ENCODE measurements at regions not wholly inside any gene's neighbourhood (a gene's known extent, or its start where the extent isn't known, plus 50 kb on each side); places are given as distances from the start of the nearest gene placed in this dataset.

GRCh38 chr4:96134806-96135205 is 294.9 kb downstream of the PDHA2 start:
- Histone ChIP-seq H3K4me1 (ENCODE audit: insufficient read depth, low read length, severe bottlenecking) (no peaks in the 10 kb centered on the region), H3K36me3 (ENCODE audit: insufficient read depth, low read length) (no peaks in the 10 kb centered on the region), H4K20me1 (ENCODE audit: insufficient read depth, low read length) (no peaks in the 10 kb centered on the region), H3K9me2 (ENCODE audit: low read depth, low read length) (no peaks in the 10 kb centered on the region), H3K9ac (ENCODE audit: low read length) (no peak overlapping the region), H3F3A (ENCODE audit: insufficient read depth, low read length) (no peaks in the 10 kb centered on the region), H3K4me3 (ENCODE audit: low read depth, low read length, poor library complexity, severe bottlenecking) (no peak overlapping the region), H3K79me2 (ENCODE audit: insufficient read depth, low read length) (no peaks in the 10 kb centered on the region), H3K9me3 (ENCODE audit: low read length) (no peaks in the 10 kb centered on the region), H2AFZ (ENCODE audit: low read length) (no peak overlapping the region), H3K4me2 (ENCODE audit: low read length) (no peak overlapping the region), H3K27me3 (ENCODE audit: insufficient read depth, low read length) (no peaks in the 10 kb centered on the region), H3K27ac (ENCODE audit: low read depth, low read length, poor library complexity, severe bottlenecking) (no peak overlapping the region)
- TF ChIP-seq CTCF (IDR thresholded peaks at IDR 0.05; ENCODE audit: low read length): no peak
- no peak for TF ChIP-seq EZH2 (IDR thresholded peaks at IDR 0.05; ENCODE audit: borderline replicate concordance, low read length)

GRCh38 chr4:96136056-96136455 is 296.2 kb downstream of the PDHA2 start:
- H3K9ac ChIP-seq (ENCODE audit: low read length): no peak overlapping the region
- no peaks in the 10 kb centered on the region for H3F3A ChIP-seq (ENCODE audit: insufficient read depth, low read length)
- H3K36me3 ChIP-seq (ENCODE audit: insufficient read depth, low read length): no peaks in the 10 kb centered on the region
- no peaks in the 10 kb centered on the region for H3K9me3 ChIP-seq (ENCODE audit: low read length)
- no peaks in the 10 kb centered on the region for H4K20me1 ChIP-seq (ENCODE audit: insufficient read depth, low read length)
- H3K4me1 ChIP-seq (ENCODE audit: insufficient read depth, low read length, severe bottlenecking): no peaks in the 10 kb centered on the region
- no peak overlapping the region for H3K27ac ChIP-seq (ENCODE audit: low read depth, low read length, poor library complexity, severe bottlenecking)
- no peak for TF ChIP-seq CTCF (IDR thresholded peaks at IDR 0.05; ENCODE audit: low read length)
- no peak for TF ChIP-seq EZH2 (IDR thresholded peaks at IDR 0.05; ENCODE audit: borderline replicate concordance, low read length)
- no peak overlapping the region for H3K4me2 ChIP-seq (ENCODE audit: low read length)
- no peak overlapping the region for H2AFZ ChIP-seq (ENCODE audit: low read length)
- H3K79me2 ChIP-seq (ENCODE audit: insufficient read depth, low read length): no peaks in the 10 kb centered on the region
- H3K4me3 ChIP-seq (ENCODE audit: low read depth, low read length, poor library complexity, severe bottlenecking): no peak overlapping the region
- H3K27me3 ChIP-seq (ENCODE audit: insufficient read depth, low read length): no peaks in the 10 kb centered on the region
- no peaks in the 10 kb centered on the region for H3K9me2 ChIP-seq (ENCODE audit: low read depth, low read length)

GRCh38 chr4:96139251-96139929 is 299.5 kb downstream of the PDHA2 start:
- Histone ChIP-seq H4K20me1 (ENCODE audit: insufficient read depth, low read length) (no peaks in the 10 kb centered on the region), H3K79me2 (ENCODE audit: insufficient read depth, low read length) (no peaks in the 10 kb centered on the region), H3K27me3 (ENCODE audit: insufficient read depth, low read length) (no peaks in the 10 kb centered on the region), H3K4me3 (ENCODE audit: low read depth, low read length, poor library complexity, severe bottlenecking) (no peak overlapping the region), H2AFZ (ENCODE audit: low read length) (no peak overlapping the region), H3K36me3 (ENCODE audit: insufficient read depth, low read length) (no peaks in the 10 kb centered on the region), H3K9me2 (ENCODE audit: low read depth, low read length) (no peaks in the 10 kb centered on the region), H3K9me3 (ENCODE audit: low read length) (no peaks in the 10 kb centered on the region), H3K9ac (ENCODE audit: low read length) (no peak overlapping the region), H3F3A (ENCODE audit: insufficient read depth, low read length) (no peaks in the 10 kb centered on the region), H3K4me2 (ENCODE audit: low read length) (no peak overlapping the region), H3K27ac (ENCODE audit: low read depth, low read length, poor library complexity, severe bottlenecking) (no peak overlapping the region), H3K4me1 (ENCODE audit: insufficient read depth, low read length, severe bottlenecking) (no peaks in the 10 kb centered on the region)
- TF ChIP-seq CTCF (IDR thresholded peaks at IDR 0.05; ENCODE audit: low read length): no peak
- no peak for TF ChIP-seq EZH2 (IDR thresholded peaks at IDR 0.05; ENCODE audit: borderline replicate concordance, low read length)
